GM12874 (cell line): ENCODE measurements at regions not wholly inside any gene's neighbourhood (a gene's known extent, or its start where the extent isn't known, plus 50 kb on each side); places are given as distances from the start of the nearest gene placed in this dataset.

Source experiments
- CTCF ChIP-seq: IDR thresholded peaks from 2 replicates; pipeline ENCODE4 v1.5.1; 2011; ENCODE audit warnings: low read depth, mild to moderate bottlenecking, control low read depth, low read length, moderate library complexity; ENCODE audit not compliant: insufficient read depth

DNA sequence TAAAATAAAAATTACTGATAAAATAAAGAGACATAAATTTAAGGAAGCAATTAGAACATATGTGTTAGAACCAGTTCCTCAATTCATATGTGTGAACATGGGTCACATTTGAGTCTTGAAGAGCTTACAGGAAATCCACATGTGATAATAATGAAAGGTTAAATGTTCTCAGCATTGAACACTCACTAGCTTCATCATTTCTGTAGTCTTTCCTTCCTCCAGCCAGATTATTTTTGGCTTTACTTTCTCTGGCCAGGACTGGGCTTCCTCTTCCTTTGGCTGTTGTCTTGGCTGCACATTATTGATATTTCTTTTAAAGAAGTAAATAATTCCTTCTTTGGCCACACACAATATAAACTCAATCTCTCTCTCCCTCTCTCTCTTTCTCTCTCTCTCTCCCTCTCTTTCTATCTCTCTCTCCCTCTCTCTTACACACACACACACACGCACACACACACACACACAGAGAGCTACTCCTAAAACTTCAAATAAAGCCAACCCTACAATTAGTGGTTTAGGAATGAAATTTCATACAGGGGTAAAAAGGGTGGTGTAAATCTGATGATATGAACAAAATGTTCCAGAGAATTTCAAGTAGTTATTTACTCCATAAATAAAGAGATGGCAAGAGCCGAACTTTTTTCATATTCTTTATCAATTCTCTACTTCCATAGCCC is 171.2 kb downstream of the REEP3 start:
- TF ChIP-seq CTCF = no peak

- TF ChIP-seq CTCF = no peak
Observed at GRCh38 chr10:63696205-63696604, 175.0 kb downstream of the REEP3 start.

DNA sequence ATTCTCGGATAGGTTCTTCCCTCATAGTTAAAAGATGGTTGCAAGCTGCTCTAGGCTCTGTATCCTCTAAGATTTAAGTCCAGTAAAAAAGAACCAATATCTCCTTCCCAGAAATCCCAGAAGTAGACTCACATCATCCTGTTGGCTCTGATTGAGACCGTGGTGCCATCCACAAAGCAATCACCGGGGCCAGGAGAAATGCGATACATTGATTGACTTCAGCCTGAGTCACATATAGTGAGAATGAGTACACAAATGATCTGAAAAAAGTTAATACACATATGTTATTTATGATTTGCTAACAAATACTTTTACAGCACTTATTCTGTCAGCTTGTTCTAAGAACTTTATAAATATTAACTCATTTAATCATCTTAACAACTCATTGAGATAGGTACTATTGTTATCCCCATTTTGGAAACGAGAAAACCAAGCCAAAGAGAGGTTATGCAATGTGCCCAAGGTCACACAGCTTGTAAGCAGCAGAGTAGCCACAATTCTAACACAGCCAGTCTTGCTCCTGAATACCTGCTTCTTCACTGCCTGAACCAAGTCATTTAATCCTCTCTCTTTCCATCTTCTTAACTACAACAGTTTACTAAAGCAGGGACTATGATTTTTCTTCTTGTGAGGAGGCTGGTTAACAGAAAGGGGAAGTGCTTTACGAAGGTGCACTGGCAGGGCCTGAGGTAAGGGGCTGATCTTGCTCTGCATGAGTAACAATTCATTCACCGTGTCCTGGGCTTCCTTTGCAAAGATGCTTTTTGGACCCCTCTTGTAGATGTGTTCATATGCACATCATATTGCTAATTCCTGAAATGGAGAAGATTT is 177.0 kb downstream of the REEP3 start:
- no peak for TF ChIP-seq CTCF

- TF ChIP-seq CTCF = no peak
Observed at GRCh38 chr10:63698787-63699150, 177.6 kb downstream of the REEP3 start.

GRCh38 chr10:63699785-63700613 is 178.8 kb downstream of the REEP3 start:
- TF ChIP-seq CTCF = no peak

DNA sequence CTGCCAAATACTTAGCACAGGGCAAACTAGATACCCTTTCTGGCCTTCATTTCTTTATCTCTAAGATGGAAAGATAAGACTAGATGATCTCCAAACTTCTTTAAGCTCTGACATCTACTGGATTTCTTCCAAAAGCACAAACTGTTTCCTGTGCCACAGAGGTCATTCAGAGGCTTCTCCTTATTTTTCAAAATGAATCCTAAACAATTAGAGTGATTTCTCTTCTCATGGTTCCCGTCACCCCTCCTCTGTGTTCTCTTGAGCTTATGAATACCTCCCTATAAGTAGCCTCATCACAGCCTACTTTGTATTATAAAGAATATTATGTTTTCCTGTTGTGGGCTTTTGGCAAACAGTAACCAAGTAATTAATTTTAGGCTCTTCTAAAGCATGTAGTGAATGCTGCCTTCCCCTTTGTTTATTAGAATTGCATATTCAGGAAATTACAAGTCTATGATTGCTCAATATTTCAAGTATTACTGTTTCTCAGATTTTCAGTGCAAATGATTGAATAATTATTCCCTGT is 179.5 kb downstream of the REEP3 start:
- TF ChIP-seq CTCF = no peak

GRCh38 chr10:63702092-63702491 is 180.9 kb downstream of the REEP3 start:
- no peak for TF ChIP-seq CTCF
